H9 (cell line): ENCODE measurements at regions not wholly inside any gene's neighbourhood (a gene's known extent, or its start where the extent isn't known, plus 50 kb on each side); places are given as distances from the start of the nearest gene placed in this dataset.

ENCODE experiments used
- DNase-seq: peaks from one replicate; pipeline ENCODE4 v3.0.0-alpha.2; 2017
- H2AFZ ChIP-seq: one replicate; pipeline ENCODE4 v1.6.1; 2013; ENCODE audit warnings: mild to moderate bottlenecking, low read length, control low read depth, moderate library complexity
- H2AK5ac ChIP-seq: 2 replicates; pipeline ENCODE4 v1.6.1; 2013; ENCODE audit warnings: low read length, control low read depth, mixed read lengths; ENCODE audit not compliant: insufficient read length
- H2BK120ac ChIP-seq: one replicate; pipeline ENCODE4 v1.6.1; 2013; ENCODE audit warnings: low read depth, mild to moderate bottlenecking, low read length, control low read depth, inconsistent platforms; ENCODE audit not compliant: poor library complexity, severe bottlenecking
- H2BK12ac ChIP-seq: 2 replicates; pipeline ENCODE4 v1.6.1; 2013; ENCODE audit warnings: low read length, control low read depth, mixed read lengths, low read depth; ENCODE audit not compliant: insufficient read length
- H2BK15ac ChIP-seq: 2 replicates; pipeline ENCODE4 v1.6.1; 2013; ENCODE audit warnings: low read depth, low read length, control low read depth
- H2BK20ac ChIP-seq: one replicate; pipeline ENCODE4 v1.6.1; 2013; ENCODE audit warnings: low read depth, mild to moderate bottlenecking, low read length, control low read depth, inconsistent platforms; ENCODE audit not compliant: poor library complexity, severe bottlenecking
- H2BK5ac ChIP-seq: 2 replicates; pipeline ENCODE4 v1.6.1; 2013; ENCODE audit warnings: low read length, control low read depth, mixed read lengths; ENCODE audit not compliant: insufficient read length
- H3K14ac ChIP-seq: 2 replicates; pipeline ENCODE4 v1.6.1; 2013; ENCODE audit warnings: low read length, control low read depth; ENCODE audit not compliant: insufficient read depth
- H3K18ac ChIP-seq: 2 replicates; pipeline ENCODE4 v1.6.1; 2013; ENCODE audit warnings: low read depth, mild to moderate bottlenecking, mixed read lengths, low read length, control low read depth; ENCODE audit not compliant: insufficient read length
- H3K23ac ChIP-seq: 2 replicates; pipeline ENCODE4 v1.6.1; 2013; ENCODE audit warnings: low read length, control low read depth, mixed read lengths, low read depth; ENCODE audit not compliant: insufficient read length
- H3K23me2 ChIP-seq: 2 replicates; pipeline ENCODE4 v1.6.1; 2013; ENCODE audit warnings: low read depth, mild to moderate bottlenecking, mixed read lengths, low read length, control low read depth; ENCODE audit not compliant: insufficient read length, poor library complexity, severe bottlenecking
- H3K27ac ChIP-seq: 2 replicates; pipeline ENCODE4 v1.5.1; 2013; ENCODE audit warnings: low read length, control low read depth, mixed read lengths, low read depth; ENCODE audit not compliant: insufficient read length
- H3K27me3 ChIP-seq: 2 replicates; pipeline ENCODE4 v1.6.1; 2013; ENCODE audit warnings: low read length, control low read depth, inconsistent platforms; ENCODE audit not compliant: insufficient read depth
- H3K4ac ChIP-seq: 2 replicates; pipeline ENCODE4 v1.6.1; 2013; ENCODE audit warnings: low read depth, mild to moderate bottlenecking, control low read depth, inconsistent platforms, low read length, moderate library complexity
- H3K4me1 ChIP-seq: 2 replicates; pipeline ENCODE4 v1.6.1; 2013; ENCODE audit warnings: low read length, control low read depth, inconsistent platforms; ENCODE audit not compliant: insufficient read depth
- H3K4me2 ChIP-seq: 2 replicates; pipeline ENCODE4 v1.6.1; 2013; ENCODE audit warnings: low read length, control low read depth, mixed read lengths; ENCODE audit not compliant: insufficient read length, insufficient read depth
- H3K56ac ChIP-seq: 2 replicates; pipeline ENCODE4 v1.6.1; 2013; ENCODE audit warnings: low read depth, mild to moderate bottlenecking, mixed read lengths, low read length, control low read depth; ENCODE audit not compliant: insufficient read length
- H3K79me1 ChIP-seq: 2 replicates; pipeline ENCODE4 v1.6.1; 2013; ENCODE audit warnings: low read depth, mild to moderate bottlenecking, moderate library complexity, low read length, control low read depth, inconsistent platforms; ENCODE audit not compliant: insufficient read depth, poor library complexity, severe bottlenecking
- H3K79me2 ChIP-seq: 2 replicates; pipeline ENCODE4 v1.6.1; 2013; ENCODE audit warnings: low read length, control low read depth, inconsistent platforms; ENCODE audit not compliant: insufficient read depth
- H3K9ac ChIP-seq: 2 replicates; pipeline ENCODE4 v1.6.1; 2013; ENCODE audit warnings: low read length, control low read depth, mixed read lengths; ENCODE audit not compliant: insufficient read length; ENCODE audit errors: extremely low read depth
- H3K9me3 ChIP-seq: one replicate; pipeline ENCODE4 v1.6.1; 2013; ENCODE audit warnings: low read depth, low read length, inconsistent platforms; ENCODE audit not compliant: control insufficient read depth
- H3T11ph ChIP-seq: one replicate; pipeline ENCODE4 v1.6.1; 2013; ENCODE audit warnings: mild to moderate bottlenecking, low read length, control low read depth, inconsistent platforms
- H4K20me1 ChIP-seq: one replicate; pipeline ENCODE4 v1.6.1; 2013; ENCODE audit not compliant: control insufficient read depth, insufficient read length, insufficient read depth
- H4K5ac ChIP-seq: 2 replicates; pipeline ENCODE4 v1.6.1; 2013; ENCODE audit warnings: low read depth, mild to moderate bottlenecking, mixed read lengths, low read length, control low read depth; ENCODE audit not compliant: insufficient read length
- H4K8ac ChIP-seq: replicated peaks from 2 replicates; pipeline ENCODE4 v1.6.1; 2013; ENCODE audit warnings: low read length, control low read depth, mixed read lengths, low read depth; ENCODE audit not compliant: insufficient read length
- H4K91ac ChIP-seq: 2 replicates; pipeline ENCODE4 v1.6.1; 2013; ENCODE audit warnings: low read depth, mild to moderate bottlenecking, moderate library complexity, mixed read lengths, low read length, control low read depth; ENCODE audit not compliant: insufficient read length
- H3K27ac Mint-ChIP-seq, 3 experiments: 2 replicates in 2 of 3; 3 replicates in 1 of 3; pipeline ENCODE4 v1.8.0; 2020 to 2021; ENCODE audit warnings: mixed read lengths in 3 of 3, mild to moderate bottlenecking in 1 of 3, moderate library complexity in 1 of 3
- H3K27me3 Mint-ChIP-seq: 2 replicates; pipeline ENCODE4 v1.8.0; 2021; ENCODE audit warnings: low read depth, mild to moderate bottlenecking, moderate library complexity, mixed read lengths
- H3K36me3 Mint-ChIP-seq, 3 experiments: 2 replicates in 2 of 3; 3 replicates in 1 of 3; pipeline ENCODE4 v1.8.0; 2020 to 2021; ENCODE audit warnings: low read depth in 3 of 3, mixed read lengths in 3 of 3; ENCODE audit not compliant: insufficient read depth in 1 of 3
- H3K4me1 Mint-ChIP-seq, 2 experiments: 2 replicates each; pipeline ENCODE4 v1.8.0; 2020; ENCODE audit warnings: mixed read lengths in 2 of 2
- H3K4me3 Mint-ChIP-seq, 2 experiments: 2 replicates in 1 of 2; 3 replicates in 1 of 2; pipeline ENCODE4 v1.8.0; 2020 to 2021; ENCODE audit warnings: mild to moderate bottlenecking in 2 of 2, mixed read lengths in 2 of 2, moderate library complexity in 1 of 2
- H3K9me3 Mint-ChIP-seq, 2 experiments: 2 replicates in 1 of 2; 3 replicates in 1 of 2; pipeline ENCODE4 v1.8.0; 2020; ENCODE audit warnings: mild to moderate bottlenecking in 2 of 2, mixed read lengths in 2 of 2, moderate library complexity in 1 of 2
- CTCF ChIP-seq: fragments of 200-600 bp; sonication (generic); conservative IDR thresholded peaks from 3 replicates; pipeline ENCODE4 v1.8.0; 2021; ENCODE audit warnings: antibody characterized with exemption, mild to moderate bottlenecking
- WGBS: extraction: QIAGEN DNeasy Blood & Tissue Kit; methylation state at CpG from one replicate; pipeline ENCODE4 v1.1.7; 2013; ENCODE audit warnings: missing lambda C conversion rate, low lambda C conversion rate, mixed read lengths; ENCODE audit not compliant: insufficient read length; ENCODE audit errors: extremely low coverage; 5-methylcytosine and 5-hydroxymethylcytosine counted together

- H3K14ac ChIP-seq = no peak overlapping the region
- DNase-seq = no peak
- no peak overlapping the region for H2BK5ac ChIP-seq
- WGBS = no CpG with 5 or more reads among the region's 4 CpGs
- H2BK15ac ChIP-seq = no peak overlapping the region
- H3K56ac ChIP-seq = no peak overlapping the region
- H2BK20ac ChIP-seq = no peak overlapping the region
- no peak overlapping the region for H3K27ac ChIP-seq
- Mint-ChIP-seq H3K36me3 (no peaks in the 10 kb centered on the region; a peak in 2 of 7 replicates), H3K9me3 (peaks cover 3 to 5% of the 10 kb centered on the region in 2 experiments; a peak in 2 of 5 replicates), H3K27ac (no peak overlapping the region), H3K4me3 (no peak overlapping the region), H3K4me1 (peaks cover 0 to 3% of the 10 kb centered on the region in 2 experiments; a peak in 1 of 4 replicates), H3K27me3 (no peaks in the 10 kb centered on the region; the same call in 1 of the 2 replicates)
- no peak overlapping the region for H4K8ac ChIP-seq
- no peak overlapping the region for H3T11ph ChIP-seq
- H3K23ac ChIP-seq = no peak overlapping the region
- no peaks in the 10 kb centered on the region for H3K9me3 ChIP-seq
- no peaks in the 10 kb centered on the region for H3K23me2 ChIP-seq
- no peaks in the 10 kb centered on the region for H3K79me1 ChIP-seq
- H3K4ac ChIP-seq = no peak overlapping the region
- no peak overlapping the region for H4K91ac ChIP-seq
- no peaks in the 10 kb centered on the region for H3K4me1 ChIP-seq
- no peak for TF ChIP-seq CTCF
- H3K27me3 ChIP-seq = no peaks in the 10 kb centered on the region
- H3K9ac ChIP-seq = no peak overlapping the region
- H3K79me2 ChIP-seq = no peaks in the 10 kb centered on the region
- H2BK12ac ChIP-seq = no peak overlapping the region
- no peak overlapping the region for H2AFZ ChIP-seq
- H2BK120ac ChIP-seq = no peak overlapping the region
- no peak overlapping the region for H2AK5ac ChIP-seq
- no peak overlapping the region for H4K5ac ChIP-seq
- no peaks in the 10 kb centered on the region for H4K20me1 ChIP-seq
- no peak overlapping the region for H3K18ac ChIP-seq
- no peak overlapping the region for H3K4me2 ChIP-seq
Observed at GRCh38 chr2:129004940-129005490, 686.3 kb upstream of the HS6ST1 start.
